SU-DHL-6 (cell line): ENCODE measurements at regions not wholly inside any gene's neighbourhood (a gene's known extent, or its start where the extent isn't known, plus 50 kb on each side); places are given as distances from the start of the nearest gene placed in this dataset.
"Not testable (repeated sequence)": the region's sequence is repeated elsewhere in the genome, so short reads cannot be mapped to it uniquely, and the experiment has no call there.

Experiments
- EZH2phosphoT487 ChIP-seq: fragments of 200-600 bp; sonication (generic), shearing (Covaris generic); conservative IDR thresholded peaks from 2 replicates; pipeline ENCODE4 v1.6.1; 2018; ENCODE audit warnings: mild to moderate bottlenecking, antibody characterized with exemption, low read length, moderate library complexity, mixed read lengths
- TF ChIP-seq, protein P1 (sequence below): fragments of 200-600 bp; sonication (generic); IDR thresholded peaks from one replicate; pipeline ENCODE4 v1.5.1; 2017; ENCODE audit warnings: antibody characterized with exemption, mild to moderate bottlenecking, low read length, moderate library complexity; ENCODE audit not compliant: insufficient read depth, poor library complexity, severe bottlenecking

DNA sequence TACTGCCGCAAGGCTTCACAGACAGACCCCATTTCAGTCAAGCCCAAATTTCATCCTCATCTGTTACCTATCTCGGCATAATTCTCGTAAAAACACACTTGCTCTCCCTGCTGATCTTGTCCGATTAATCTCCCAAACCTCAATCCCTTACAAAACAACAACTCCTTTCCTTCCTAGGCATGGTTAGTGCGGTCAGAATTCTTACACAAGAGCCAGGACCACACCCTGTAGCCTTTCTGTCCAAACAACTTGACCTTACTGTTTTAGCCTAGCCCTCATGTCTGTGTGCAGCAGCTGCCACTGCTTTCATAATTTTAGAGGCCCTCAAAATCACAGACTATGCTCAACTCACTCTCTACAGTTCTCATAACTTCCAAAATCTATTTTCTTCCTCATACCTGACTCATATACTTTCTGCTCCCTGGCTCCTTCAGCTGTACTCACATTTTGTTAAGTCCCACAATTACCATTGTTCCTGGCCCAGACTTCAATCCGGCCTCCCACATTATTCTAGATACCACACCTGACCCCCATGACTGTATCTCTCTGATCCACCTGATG lies 227.5 kb upstream of the DUSP10 start:
- TF ChIP-seq, protein P1, sequence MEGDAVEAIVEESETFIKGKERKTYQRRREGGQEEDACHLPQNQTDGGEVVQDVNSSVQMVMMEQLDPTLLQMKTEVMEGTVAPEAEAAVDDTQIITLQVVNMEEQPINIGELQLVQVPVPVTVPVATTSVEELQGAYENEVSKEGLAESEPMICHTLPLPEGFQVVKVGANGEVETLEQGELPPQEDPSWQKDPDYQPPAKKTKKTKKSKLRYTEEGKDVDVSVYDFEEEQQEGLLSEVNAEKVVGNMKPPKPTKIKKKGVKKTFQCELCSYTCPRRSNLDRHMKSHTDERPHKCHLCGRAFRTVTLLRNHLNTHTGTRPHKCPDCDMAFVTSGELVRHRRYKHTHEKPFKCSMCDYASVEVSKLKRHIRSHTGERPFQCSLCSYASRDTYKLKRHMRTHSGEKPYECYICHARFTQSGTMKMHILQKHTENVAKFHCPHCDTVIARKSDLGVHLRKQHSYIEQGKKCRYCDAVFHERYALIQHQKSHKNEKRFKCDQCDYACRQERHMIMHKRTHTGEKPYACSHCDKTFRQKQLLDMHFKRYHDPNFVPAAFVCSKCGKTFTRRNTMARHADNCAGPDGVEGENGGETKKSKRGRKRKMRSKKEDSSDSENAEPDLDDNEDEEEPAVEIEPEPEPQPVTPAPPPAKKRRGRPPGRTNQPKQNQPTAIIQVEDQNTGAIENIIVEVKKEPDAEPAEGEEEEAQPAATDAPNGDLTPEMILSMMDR, result not testable (repeated sequence)
- TF ChIP-seq EZH2phosphoT487, result not testable (repeated sequence)
